Activated naive CD8-positive, alpha-beta T cell treated with anti-CD3 and anti-CD28 coated beads, Interleukin-2, amount 10 ng/mL, durations not matched to agents 7 days and 5 days (primary cell): ENCODE measurements at regions not wholly inside any gene's neighbourhood (a gene's known extent, or its start where the extent isn't known, plus 50 kb on each side); places are given as distances from the start of the nearest gene placed in this dataset.

Experiments used
- ATAC-seq: fragments of 150-1000 bp; cut with Tn5 transposase; one replicate; pipeline ENCODE4 v1.10.0; 2021; ENCODE audit warnings: low read depth, moderate library complexity
- POLR2A ChIA-PET: fragments of 350-600 bp; sonication (Branson Sonifier 250); formaldehyde crosslinking; loops from one replicate; lab custom pipeline; 2021; ENCODE audit warnings: antibody characterized with exemption; lab: Charles Lee
- DNase-seq: peaks from one replicate; pipeline ENCODE4 v3.0.0; 2021
- H3K27ac Mint-ChIP-seq: one replicate; pipeline ENCODE4 v1.8.0; 2022; ENCODE audit warnings: mild to moderate bottlenecking, mixed read lengths
- H3K27me3 Mint-ChIP-seq: one replicate; pipeline ENCODE4 v1.8.0; 2022; ENCODE audit warnings: mild to moderate bottlenecking, moderate library complexity, mixed read lengths
- H3K36me3 Mint-ChIP-seq: one replicate; pipeline ENCODE4 v1.8.0; 2021; ENCODE audit warnings: mild to moderate bottlenecking, mixed read lengths
- H3K4me1 Mint-ChIP-seq: one replicate; pipeline ENCODE4 v1.8.0; 2021; ENCODE audit warnings: mixed read lengths
- H3K4me3 Mint-ChIP-seq: one replicate; pipeline ENCODE4 v1.8.0; 2022; ENCODE audit warnings: mild to moderate bottlenecking, moderate library complexity, mixed read lengths
- H3K9me3 Mint-ChIP-seq: one replicate; pipeline ENCODE4 v1.8.0; 2021; ENCODE audit warnings: mixed read lengths

- POLR2A ChIA-PET = interaction anchor here (0.6 kb wide), 1 partner anchor 11 kb away, joined by 3 read pairs; no protein-coding TSS in a partner anchor
Measured at GRCh38 chr20:50272724-50273446, 82.3 kb downstream of the CEBPB start.

GRCh38 chr20:50273601-50274491 is 83.2 kb downstream of the CEBPB start:
- H3K4me3 Mint-ChIP-seq = no peak overlapping the region
- peaks cover 15% of the 10 kb centered on the region for H3K4me1 Mint-ChIP-seq
- peaks cover 17% of the 10 kb centered on the region for H3K27me3 Mint-ChIP-seq
- no peaks in the 10 kb centered on the region for H3K9me3 Mint-ChIP-seq
- no peak overlapping the region for H3K27ac Mint-ChIP-seq
- H3K36me3 Mint-ChIP-seq = no peaks in the 10 kb centered on the region
- POLR2A ChIA-PET = interaction anchor here (0.9 to 1.7 kb wide), 2 partner anchors 8 to 9 kb away, joined by 3 to 5 read pairs; no protein-coding TSS in a partner anchor
- ATAC-seq (no peak), DNase-seq (no peak)

More at GRCh38 chr20:50272724-50273446, 82.3 kb downstream of the CEBPB start:
- Mint-ChIP-seq H3K36me3 (no peaks in the 10 kb centered on the region), H3K27me3 (peaks cover 21% of the 10 kb centered on the region), H3K27ac (no peak overlapping the region), H3K9me3 (no peaks in the 10 kb centered on the region), H3K4me1 (peaks cover 15% of the 10 kb centered on the region), H3K4me3 (no peak overlapping the region)
- no peak for ATAC-seq
- DNase-seq = no peak

GRCh38 chr20:50274570-50275430 is 84.2 kb downstream of the CEBPB start:
- no peak overlapping the region for H3K27ac Mint-ChIP-seq
- H3K27me3 Mint-ChIP-seq = peaks cover 14% of the 10 kb centered on the region
- H3K9me3 Mint-ChIP-seq = no peaks in the 10 kb centered on the region
- no peak overlapping the region for H3K4me3 Mint-ChIP-seq
- peaks cover 15% of the 10 kb centered on the region for H3K4me1 Mint-ChIP-seq
- ATAC-seq (no peak), DNase-seq (no peak)
- POLR2A ChIA-PET = interaction anchor here (0.7 to 1.7 kb wide), 3 partner anchors 9 to 82 kb away, joined by 3 to 5 read pairs (median 3); no protein-coding TSS in a partner anchor
- no peaks in the 10 kb centered on the region for H3K36me3 Mint-ChIP-seq

GRCh38 chr20:50276119-50277063 is 85.8 kb downstream of the CEBPB start:
- peaks cover 6% of the 10 kb centered on the region for H3K27me3 Mint-ChIP-seq
- DNase-seq (no peak), ATAC-seq (no peak)
- POLR2A ChIA-PET = interaction anchor here (0.9 kb wide), 1 partner anchor 8 kb away, joined by 3 read pairs; no protein-coding TSS in a partner anchor
- H3K4me1 Mint-ChIP-seq = peaks cover 9% of the 10 kb centered on the region
- H3K36me3 Mint-ChIP-seq = no peaks in the 10 kb centered on the region
- no peak overlapping the region for H3K4me3 Mint-ChIP-seq
- no peaks in the 10 kb centered on the region for H3K9me3 Mint-ChIP-seq
- no peak overlapping the region for H3K27ac Mint-ChIP-seq

GRCh38 chr20:50277064-50277415 is 86.4 kb downstream of the CEBPB start:
- H3K27ac Mint-ChIP-seq = no peak overlapping the region
- ATAC-seq (no peak), DNase-seq (no peak)
- POLR2A ChIA-PET = interaction anchor here (0.9 kb wide), 1 partner anchor 8 kb away, joined by 3 read pairs; no protein-coding TSS in a partner anchor
- peaks cover 4% of the 10 kb centered on the region for H3K27me3 Mint-ChIP-seq
- H3K4me3 Mint-ChIP-seq = no peak overlapping the region
- no peaks in the 10 kb centered on the region for H3K9me3 Mint-ChIP-seq
- H3K4me1 Mint-ChIP-seq = peaks cover 7% of the 10 kb centered on the region
- H3K36me3 Mint-ChIP-seq = no peaks in the 10 kb centered on the region

- H3K36me3 Mint-ChIP-seq = no peaks in the 10 kb centered on the region
- POLR2A ChIA-PET = no interaction called here
- no peaks in the 10 kb centered on the region for H3K9me3 Mint-ChIP-seq
- H3K4me3 Mint-ChIP-seq = no peak overlapping the region
- peaks cover 7% of the 10 kb centered on the region for H3K4me1 Mint-ChIP-seq
- ATAC-seq (no peak), DNase-seq (no peak)
- no peak overlapping the region for H3K27ac Mint-ChIP-seq
- H3K27me3 Mint-ChIP-seq = peaks cover 4% of the 10 kb centered on the region
Measured at GRCh38 chr20:50277460-50278376, 87.1 kb downstream of the CEBPB start.

- Mint-ChIP-seq H3K9me3 (no peaks in the 10 kb centered on the region), H3K4me1 (peaks cover 9% of the 10 kb centered on the region), H3K27ac (no peak overlapping the region), H3K27me3 (peaks cover 8% of the 10 kb centered on the region), H3K4me3 (no peak overlapping the region), H3K36me3 (no peaks in the 10 kb centered on the region)
- POLR2A ChIA-PET = no interaction called here
- ATAC-seq (no peak), DNase-seq (no peak)
Measured at GRCh38 chr20:50278377-50278683, 87.7 kb downstream of the CEBPB start.

- H3K9me3 Mint-ChIP-seq = no peaks in the 10 kb centered on the region
- no peak overlapping the region for H3K4me3 Mint-ChIP-seq
- peaks cover 9% of the 10 kb centered on the region for H3K4me1 Mint-ChIP-seq
- DNase-seq (no peak), ATAC-seq (no peak)
- peaks cover 8% of the 10 kb centered on the region for H3K27me3 Mint-ChIP-seq
- H3K27ac Mint-ChIP-seq = no peak overlapping the region
- POLR2A ChIA-PET = no interaction called here
- H3K36me3 Mint-ChIP-seq = no peaks in the 10 kb centered on the region
Measured at GRCh38 chr20:50278684-50279531, 88.3 kb downstream of the CEBPB start.

- ATAC-seq = no peak
- Mint-ChIP-seq H3K27me3 (peaks cover 8% of the 10 kb centered on the region), H3K36me3 (no peaks in the 10 kb centered on the region), H3K4me1 (peaks cover 13% of the 10 kb centered on the region), H3K4me3 (no peak overlapping the region), H3K9me3 (no peaks in the 10 kb centered on the region), H3K27ac (peak overlapping the region; percentile 39)
- no peak for DNase-seq
- POLR2A ChIA-PET = no interaction called here
Measured at GRCh38 chr20:50279988-50280850, 89.6 kb downstream of the CEBPB start.

GRCh38 chr20:50280851-50281655 is 90.4 kb downstream of the CEBPB start:
- H3K4me1 Mint-ChIP-seq = peaks cover 14% of the 10 kb centered on the region
- ATAC-seq (no peak), DNase-seq (no peak)
- no peaks in the 10 kb centered on the region for H3K9me3 Mint-ChIP-seq
- no peaks in the 10 kb centered on the region for H3K36me3 Mint-ChIP-seq
- no peak overlapping the region for H3K4me3 Mint-ChIP-seq
- H3K27me3 Mint-ChIP-seq = peaks cover 10% of the 10 kb centered on the region
- POLR2A ChIA-PET = no interaction called here
- no peak overlapping the region for H3K27ac Mint-ChIP-seq
